Transverse colon (tissue), 4 donors: ENCODE measurements at regions not wholly inside any gene's neighbourhood (a gene's known extent, or its start where the extent isn't known, plus 50 kb on each side); places are given as distances from the start of the nearest gene placed in this dataset.
A peak's percentile ranks its signal among the peaks of the same experiment; 100 is the strongest.

Experiments
- DNase-seq: peaks from one replicate; pipeline ENCODE4 v3.0.0-alpha.2; 2019
- H3K27ac ChIP-seq, 4 donors: fragments of 200-600 bp; sonication (generic); 2 replicates each; pipeline ENCODE4 v1.5.1; 2016 to 2018; ENCODE audit warnings: inconsistent platforms in 4 of 4
- H3K27me3 ChIP-seq: fragments of 200-600 bp; sonication (generic); 2 replicates; pipeline ENCODE4 v1.5.1; 2017; ENCODE audit warnings: inconsistent platforms
- H3K36me3 ChIP-seq, 4 donors: fragments of 200-600 bp; sonication (generic); 2 replicates each; pipeline ENCODE4 v1.5.1; 2017 to 2019; ENCODE audit warnings: inconsistent platforms in 4 of 4
- H3K4me1 ChIP-seq, 4 donors: fragments of 200-600 bp; sonication (generic); 2 replicates each; pipeline ENCODE4 v1.5.1; 2017 to 2020; ENCODE audit warnings: inconsistent platforms in 4 of 4
- H3K4me3 ChIP-seq, 4 donors: fragments of 200-600 bp; sonication (generic); 1 replicate in 1 of 4; 2 replicates in 3 of 4; pipeline versions ENCODE4 v1.5.1 to v1.6.1; 2017 to 2019; ENCODE audit warnings: inconsistent platforms in 4 of 4
- H3K9me3 ChIP-seq, 2 donors: fragments of 200-600 bp; sonication (generic); 2 replicates each; pipeline ENCODE4 v1.5.1; 2017 to 2019; ENCODE audit warnings: inconsistent platforms in 2 of 2
- EP300 ChIP-seq: sonication (generic); formaldehyde crosslinking; IDR thresholded peaks from one replicate; pipeline ENCODE4 v1.6.1; 2017; ENCODE audit warnings: antibody characterized with exemption, low read depth
- POLR2A ChIP-seq: fragments of 450-650 bp; IDR thresholded peaks from one replicate; pipeline ENCODE4 v1.6.1; 2016; ENCODE audit warnings: antibody characterized with exemption, mild to moderate bottlenecking, moderate library complexity
- POLR2AphosphoS5 ChIP-seq, 3 donors: sonication (generic); formaldehyde crosslinking; IDR thresholded peaks; one replicate each; pipeline ENCODE4 v1.6.1; 2016; ENCODE audit warnings: antibody characterized with exemption in 3 of 3
- WGBS, 2 donors: methylation state at CpG; one replicate each; pipeline ENCODE4 v1.1.5; 2018; ENCODE audit warnings: low coverage in 1 of 2; 5-methylcytosine and 5-hydroxymethylcytosine counted together
- in situ Hi-C, 4 donors: fragments of 200-750 bp; cut with MboI; loops; one replicate each; pipeline versions ENCODE4 v1.15.0 to v1.15.1; 2017; ENCODE audit warnings: low sequenced_read_pairs in 3 of 4, low pct_ligation_motif_present in 1 of 4, low pct_unique_long_range_greater_than_20kb in 1 of 4
- intact Hi-C: fragments of 100-400 bp; cut with DNase I; formaldehyde crosslinking; loops from one replicate; pipeline ENCODE4 v1.15.1; 2023; ENCODE audit warnings: low total_unique reads
- TF ChIP-seq, protein P1 (sequence below), 5 experiments: fragments of 200-600 bp in 3 of 5; fragments of 450-650 bp in 2 of 5; sonication (generic) in 3 of 5; IDR thresholded peaks; 1 replicate in 2 of 5; 2 replicates in 3 of 5; pipeline ENCODE4 v1.5.1; 2016 to 2017; ENCODE audit warnings: antibody characterized with exemption in 5 of 5, inconsistent platforms in 3 of 5, mild to moderate bottlenecking in 2 of 5, moderate library complexity in 1 of 5

DNA sequence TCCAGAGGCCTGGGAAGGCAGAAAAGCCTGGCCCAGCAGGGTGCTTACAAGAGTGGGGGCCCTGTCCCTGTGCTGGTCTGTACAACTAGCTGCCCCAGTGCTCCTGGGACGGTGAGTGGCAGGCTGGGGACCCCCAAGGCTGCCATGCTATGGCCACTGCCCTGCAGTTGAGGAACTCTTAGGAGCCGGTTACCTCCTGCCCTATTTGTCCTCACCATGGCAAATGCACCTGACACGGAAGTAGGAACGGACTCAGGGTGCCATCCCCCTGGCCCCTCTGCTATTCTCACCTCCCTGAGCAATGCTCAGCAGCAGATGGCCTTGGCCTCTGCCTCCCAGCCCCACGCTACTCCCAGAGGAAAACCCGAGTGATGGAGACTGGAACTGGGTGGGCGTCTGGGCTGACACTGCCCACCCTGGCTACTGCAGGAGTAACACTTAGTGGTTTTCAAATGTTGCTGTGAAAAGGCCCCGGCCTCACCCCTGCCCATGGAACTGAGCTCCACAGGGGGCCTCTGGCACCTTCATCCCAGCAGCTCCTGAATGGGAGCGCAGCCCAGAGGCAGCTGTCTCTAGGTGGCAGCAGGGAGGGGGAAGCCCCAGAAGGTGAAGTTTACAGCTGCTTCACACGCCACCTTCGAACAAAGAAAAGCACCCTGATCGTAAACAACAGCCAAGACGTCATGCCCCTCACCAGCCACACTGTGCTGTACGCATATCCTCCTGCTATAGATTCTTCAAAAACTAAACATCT, 105.3 kb downstream of the CTTN start:
- peak; percentile 21 for DNase-seq
- 78 to 80% methylated on average over 1 to 14 of the region's 14 CpGs for WGBS, 2 donors
- TF ChIP-seq POLR2AphosphoS5 (IDR thresholded peaks at IDR 0.05) (no peak), POLR2A (no peak), EP300 (no peak)
- TF ChIP-seq, protein P1, sequence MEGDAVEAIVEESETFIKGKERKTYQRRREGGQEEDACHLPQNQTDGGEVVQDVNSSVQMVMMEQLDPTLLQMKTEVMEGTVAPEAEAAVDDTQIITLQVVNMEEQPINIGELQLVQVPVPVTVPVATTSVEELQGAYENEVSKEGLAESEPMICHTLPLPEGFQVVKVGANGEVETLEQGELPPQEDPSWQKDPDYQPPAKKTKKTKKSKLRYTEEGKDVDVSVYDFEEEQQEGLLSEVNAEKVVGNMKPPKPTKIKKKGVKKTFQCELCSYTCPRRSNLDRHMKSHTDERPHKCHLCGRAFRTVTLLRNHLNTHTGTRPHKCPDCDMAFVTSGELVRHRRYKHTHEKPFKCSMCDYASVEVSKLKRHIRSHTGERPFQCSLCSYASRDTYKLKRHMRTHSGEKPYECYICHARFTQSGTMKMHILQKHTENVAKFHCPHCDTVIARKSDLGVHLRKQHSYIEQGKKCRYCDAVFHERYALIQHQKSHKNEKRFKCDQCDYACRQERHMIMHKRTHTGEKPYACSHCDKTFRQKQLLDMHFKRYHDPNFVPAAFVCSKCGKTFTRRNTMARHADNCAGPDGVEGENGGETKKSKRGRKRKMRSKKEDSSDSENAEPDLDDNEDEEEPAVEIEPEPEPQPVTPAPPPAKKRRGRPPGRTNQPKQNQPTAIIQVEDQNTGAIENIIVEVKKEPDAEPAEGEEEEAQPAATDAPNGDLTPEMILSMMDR (IDR thresholded peaks at IDR 0.05) = peak in 2 of 5 experiments; percentile 15 to 29
- Histone ChIP-seq H3K4me3 (no peak overlapping the region), H3K36me3 (no peaks in the 10 kb centered on the region), H3K9me3 (no peaks in the 10 kb centered on the region), H3K4me1 (no peaks in the 10 kb centered on the region), H3K27ac (no peak overlapping the region), H3K27me3 (no peaks in the 10 kb centered on the region)
- intact Hi-C loops = no loop called here
- in situ Hi-C loops = no loop called here

DNA sequence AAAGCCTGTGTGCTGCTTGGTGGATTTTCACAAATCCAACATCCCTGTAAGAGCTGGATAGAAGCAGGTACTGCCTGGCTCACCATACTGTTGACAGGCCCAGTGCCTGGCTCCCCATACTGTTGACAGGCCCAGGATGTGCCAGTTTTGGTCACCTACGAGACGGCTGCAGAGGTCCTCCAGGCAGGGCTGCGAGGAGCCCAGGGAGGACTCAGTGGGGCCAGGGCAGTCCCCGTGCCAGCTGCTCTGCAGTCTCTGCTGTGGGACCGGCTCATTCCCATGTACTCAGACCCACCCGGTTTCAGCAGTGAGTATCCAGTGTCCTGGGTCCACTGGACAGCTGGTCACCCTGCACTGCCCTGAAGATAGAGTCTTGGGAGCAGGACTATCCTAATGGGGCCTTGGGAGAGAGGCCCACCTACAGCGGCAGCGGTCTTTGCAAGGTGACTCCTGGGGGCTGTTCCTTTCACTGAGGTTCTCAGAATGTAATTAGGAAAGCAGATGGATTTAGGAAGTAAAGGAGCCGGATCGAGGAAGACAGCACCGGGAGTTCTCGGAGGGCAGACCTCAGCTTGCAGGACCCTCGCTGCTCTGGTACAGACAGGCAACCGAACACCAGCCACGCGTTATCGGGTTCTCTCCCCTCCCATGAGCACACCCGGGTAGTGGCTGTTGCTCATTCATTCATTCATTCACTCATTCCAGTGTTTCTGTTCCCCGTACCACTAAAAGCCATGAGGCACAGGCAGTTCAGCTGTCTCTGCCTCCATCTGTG, 106.1 kb downstream of the CTTN start:
- WGBS, 2 donors = 88 to 90% methylated on average over 9 to 17 of the region's 19 CpGs
- in situ Hi-C loops = no loop called here
- intact Hi-C loops = no loop called here

DNA sequence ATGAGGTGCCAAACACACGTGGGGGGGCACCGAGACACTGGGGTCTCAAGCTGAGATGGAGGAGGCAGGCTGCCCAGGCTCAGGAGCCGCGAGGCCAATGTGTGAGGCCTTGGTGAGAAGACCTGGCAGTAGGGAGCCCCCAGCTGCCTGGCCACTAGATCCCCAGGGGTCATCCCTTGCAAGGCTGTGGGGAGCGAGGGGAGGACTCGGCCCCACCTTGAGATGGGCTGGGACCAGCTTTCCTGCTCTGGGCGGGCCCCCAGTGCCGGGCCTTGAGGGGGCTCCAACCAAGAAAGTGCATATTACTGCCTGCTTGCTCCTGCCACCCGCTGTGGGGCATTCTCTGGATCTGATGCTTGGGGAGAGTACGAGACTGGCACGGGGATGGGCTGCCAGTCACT, 107.0 kb downstream of the CTTN start:
- no peaks in the 10 kb centered on the region for H3K36me3 ChIP-seq
- H3K4me1 ChIP-seq = no peaks in the 10 kb centered on the region
- no peak for DNase-seq
- 77% methylated on average over 11 of the region's 11 CpGs; no CpG with 5 or more reads in 1 of the 2 donors for WGBS, 2 donors
- no peak overlapping the region for H3K27ac ChIP-seq
- H3K9me3 ChIP-seq = no peaks in the 10 kb centered on the region
- in situ Hi-C loops (no loop called here), intact Hi-C loops (no loop called here)
- TF ChIP-seq POLR2A (no peak), POLR2AphosphoS5 (IDR thresholded peaks at IDR 0.05) (no peak), EP300 (no peak)
- TF ChIP-seq, protein P1 (IDR thresholded peaks at IDR 0.05) = no peak
- H3K4me3 ChIP-seq = no peak overlapping the region
- H3K27me3 ChIP-seq = no peaks in the 10 kb centered on the region

More for the DNA sequence above, 106.1 kb downstream of the CTTN start:
- Histone ChIP-seq H3K4me3 (no peak overlapping the region), H3K36me3 (no peaks in the 10 kb centered on the region), H3K9me3 (no peaks in the 10 kb centered on the region), H3K27me3 (no peaks in the 10 kb centered on the region), H3K27ac (no peak overlapping the region), H3K4me1 (no peaks in the 10 kb centered on the region)
- DNase-seq = no peak
- TF ChIP-seq POLR2AphosphoS5 (IDR thresholded peaks at IDR 0.05) (no peak), EP300 (no peak), POLR2A (no peak)
- TF ChIP-seq, protein P1 (IDR thresholded peaks at IDR 0.05) = no peak
